ENCODE measurements at regions not wholly inside any gene's neighbourhood (a gene's known extent, or its start where the extent isn't known, plus 50 kb on each side); places are given as distances from the start of the nearest gene placed in this dataset.

GRCh38 chr6:14393910-14394309, 276.3 kb downstream of the CD83 start:
- Histone ChIP-seq H3K36me3 (ENCODE audit: control insufficient read depth, insufficient read depth, low read length) (no peaks in the 10 kb centered on the region), H3K4me3 (ENCODE audit: low read depth, low read length) (no peak overlapping the region), H3K27me3 (ENCODE audit: control insufficient read depth, insufficient read depth, low read length) (no peaks in the 10 kb centered on the region)
- DNase-seq (ENCODE audit: low read depth) (no peak), FAIRE-seq (peak; percentile 13)
- TF ChIP-seq CTCF (IDR thresholded peaks at IDR 0.05; ENCODE audit: insufficient read depth, low read length, severe bottlenecking) = no peak

- DNase-seq (ENCODE audit: low read depth) = no peak
- H3K36me3 ChIP-seq (ENCODE audit: control insufficient read depth, insufficient read depth, low read length) = no peaks in the 10 kb centered on the region
- no peak for TF ChIP-seq CTCF (IDR thresholded peaks at IDR 0.05; ENCODE audit: insufficient read depth, low read length, severe bottlenecking)
- FAIRE-seq = no peak
- no peak overlapping the region for H3K4me3 ChIP-seq (ENCODE audit: low read depth, low read length)
- no peaks in the 10 kb centered on the region for H3K27me3 ChIP-seq (ENCODE audit: control insufficient read depth, insufficient read depth, low read length)
Observed at GRCh38 chr6:14396392-14396791, 278.8 kb downstream of the CD83 start.

- Histone ChIP-seq H3K36me3 (ENCODE audit: control insufficient read depth, insufficient read depth, low read length) (no peaks in the 10 kb centered on the region), H3K27me3 (ENCODE audit: control insufficient read depth, insufficient read depth, low read length) (no peaks in the 10 kb centered on the region), H3K4me3 (ENCODE audit: low read depth, low read length) (no peak overlapping the region)
- TF ChIP-seq CTCF (IDR thresholded peaks at IDR 0.05; ENCODE audit: insufficient read depth, low read length, severe bottlenecking) = peak; percentile 16
- FAIRE-seq = no peak
- DNase-seq (ENCODE audit: low read depth) = peak; percentile 63
Observed at GRCh38 chr6:14396826-14397517, 279.4 kb downstream of the CD83 start.

- Histone ChIP-seq H3K4me3 (ENCODE audit: low read depth, low read length) (no peak overlapping the region), H3K27me3 (ENCODE audit: control insufficient read depth, insufficient read depth, low read length) (no peaks in the 10 kb centered on the region), H3K36me3 (ENCODE audit: control insufficient read depth, insufficient read depth, low read length) (no peaks in the 10 kb centered on the region)
- TF ChIP-seq CTCF (IDR thresholded peaks at IDR 0.05; ENCODE audit: insufficient read depth, low read length, severe bottlenecking) = no peak
- DNase-seq (ENCODE audit: low read depth) = no peak
- no peak for FAIRE-seq
Observed at GRCh38 chr6:14397518-14397901, 279.9 kb downstream of the CD83 start.

- no peak for TF ChIP-seq CTCF (IDR thresholded peaks at IDR 0.05; ENCODE audit: insufficient read depth, low read length, severe bottlenecking)
- Histone ChIP-seq H3K36me3 (ENCODE audit: control insufficient read depth, insufficient read depth, low read length) (no peaks in the 10 kb centered on the region), H3K27me3 (ENCODE audit: control insufficient read depth, insufficient read depth, low read length) (no peaks in the 10 kb centered on the region), H3K4me3 (ENCODE audit: low read depth, low read length) (no peak overlapping the region)
- no peak for DNase-seq (ENCODE audit: low read depth)
- FAIRE-seq = no peak
Observed at GRCh38 chr6:14398953-14399352, 281.4 kb downstream of the CD83 start.

GRCh38 chr6:14399635-14400034, 282.1 kb downstream of the CD83 start:
- TF ChIP-seq CTCF (IDR thresholded peaks at IDR 0.05; ENCODE audit: insufficient read depth, low read length, severe bottlenecking) = no peak
- FAIRE-seq = no peak
- no peak for DNase-seq (ENCODE audit: low read depth)
- Histone ChIP-seq H3K36me3 (ENCODE audit: control insufficient read depth, insufficient read depth, low read length) (no peaks in the 10 kb centered on the region), H3K27me3 (ENCODE audit: control insufficient read depth, insufficient read depth, low read length) (no peaks in the 10 kb centered on the region), H3K4me3 (ENCODE audit: low read depth, low read length) (no peak overlapping the region)
